GM19438 (cell line): ENCODE measurements at regions not wholly inside any gene's neighbourhood (a gene's known extent, or its start where the extent isn't known, plus 50 kb on each side); places are given as distances from the start of the nearest gene placed in this dataset.

Experiments used
- ATAC-seq: cut with Tn5 transposase; IDR thresholded peaks from one replicate; pipeline ENCODE4 v1.9.1; 2021; ENCODE audit warnings: low read depth; ENCODE audit not compliant: unreplicated experiment

- ATAC-seq = no peak
Measured at GRCh38 chr2:225937625-225938187, 538.2 kb downstream of the NYAP2 start.

- no peak for ATAC-seq
Measured at GRCh38 chr2:225932811-225933413, 533.4 kb downstream of the NYAP2 start.

- ATAC-seq = no peak
Measured at GRCh38 chr2:225930687-225931086, 531.2 kb downstream of the NYAP2 start.

- ATAC-seq = no peak
Measured at GRCh38 chr2:225920621-225921220, 521.2 kb downstream of the NYAP2 start.

- no peak for ATAC-seq
Measured at GRCh38 chr2:225916692-225917091, 517.2 kb downstream of the NYAP2 start.

- ATAC-seq = no peak
Measured at GRCh38 chr2:225911019-225911418, 511.5 kb downstream of the NYAP2 start.

- ATAC-seq = no peak
Measured at GRCh38 chr2:225895126-225895525, 495.6 kb downstream of the NYAP2 start.

- no peak for ATAC-seq
Measured at GRCh38 chr2:225894236-225894980, 494.9 kb downstream of the NYAP2 start.

- ATAC-seq = no peak
Measured at GRCh38 chr2:225893151-225893550, 493.6 kb downstream of the NYAP2 start.

- no peak for ATAC-seq
Measured at GRCh38 chr2:225891771-225892170, 492.3 kb downstream of the NYAP2 start.

GRCh38 chr2:225891013-225891412 is 491.5 kb downstream of the NYAP2 start:
- no peak for ATAC-seq

GRCh38 chr2:225889452-225889851 is 489.9 kb downstream of the NYAP2 start:
- ATAC-seq = no peak

- ATAC-seq = no peak
Measured at GRCh38 chr2:225867071-225867470, 467.6 kb downstream of the NYAP2 start.

- no peak for ATAC-seq
Measured at GRCh38 chr2:225865468-225865867, 466.0 kb downstream of the NYAP2 start.

GRCh38 chr2:225864394-225864793 is 464.9 kb downstream of the NYAP2 start:
- ATAC-seq = no peak

GRCh38 chr2:225842939-225843338 is 443.4 kb downstream of the NYAP2 start:
- no peak for ATAC-seq

GRCh38 chr2:225841314-225841713 is 441.8 kb downstream of the NYAP2 start:
- ATAC-seq = no peak

- ATAC-seq = no peak
Measured at GRCh38 chr2:225837328-225837727, 437.8 kb downstream of the NYAP2 start.

GRCh38 chr2:225824748-225825449 is 425.4 kb downstream of the NYAP2 start:
- no peak for ATAC-seq

- no peak for ATAC-seq
Measured at GRCh38 chr2:225821351-225821750, 421.8 kb downstream of the NYAP2 start.

- no peak for ATAC-seq
Measured at GRCh38 chr2:225820826-225821225, 421.3 kb downstream of the NYAP2 start.
